Activated CD4-positive, alpha-beta T cell treated with anti-CD3 and anti-CD28 coated beads, Interleukin-2, amount 50 U/mL, for 24 hours (primary cell): ENCODE measurements at regions not wholly inside any gene's neighbourhood (a gene's known extent, or its start where the extent isn't known, plus 50 kb on each side); places are given as distances from the start of the nearest gene placed in this dataset.

Source experiments
- DNase-seq, 2 donors: peaks; one replicate each; pipeline ENCODE4 v3.0.0-alpha.2; 2020; ENCODE audit warnings: low read depth in 1 of 2, low spot score in 1 of 2

DNA sequence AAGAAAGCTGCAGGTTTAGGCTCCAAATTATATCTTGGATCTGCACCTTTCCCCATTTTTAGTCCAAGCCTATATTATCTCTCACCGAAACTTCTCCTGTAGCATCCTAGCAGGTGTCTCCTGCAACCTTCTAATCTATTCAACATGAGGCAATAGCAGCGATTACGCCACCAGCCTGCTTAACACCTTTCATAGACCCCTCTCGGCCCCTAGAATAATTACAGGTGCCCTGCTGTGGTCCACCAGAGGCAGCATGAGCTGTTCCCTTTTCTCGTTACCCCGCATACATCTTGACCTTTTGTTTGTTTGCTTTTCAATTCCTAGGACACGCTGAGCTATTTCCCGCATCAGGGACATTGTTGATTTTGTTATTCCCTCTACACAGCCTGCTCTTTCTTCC lies 361.9 kb downstream of the CYRIA start:
- no peak for DNase-seq

DNA sequence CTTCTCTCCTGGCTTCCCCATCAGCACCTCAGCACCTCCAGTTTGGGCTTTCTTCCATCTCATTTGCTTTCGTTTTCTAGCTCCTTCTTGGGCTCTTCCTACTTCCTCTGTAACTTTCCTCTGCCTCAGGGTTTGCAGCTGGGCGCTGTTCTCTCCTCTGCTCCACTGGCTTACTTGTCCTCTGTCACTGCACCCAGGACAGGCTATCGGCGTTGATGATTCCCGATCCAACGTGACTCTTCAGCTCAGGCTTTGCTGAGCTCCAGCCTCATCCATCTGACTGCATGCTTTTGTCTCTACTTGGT lies 362.4 kb downstream of the CYRIA start:
- DNase-seq = no peak

DNA sequence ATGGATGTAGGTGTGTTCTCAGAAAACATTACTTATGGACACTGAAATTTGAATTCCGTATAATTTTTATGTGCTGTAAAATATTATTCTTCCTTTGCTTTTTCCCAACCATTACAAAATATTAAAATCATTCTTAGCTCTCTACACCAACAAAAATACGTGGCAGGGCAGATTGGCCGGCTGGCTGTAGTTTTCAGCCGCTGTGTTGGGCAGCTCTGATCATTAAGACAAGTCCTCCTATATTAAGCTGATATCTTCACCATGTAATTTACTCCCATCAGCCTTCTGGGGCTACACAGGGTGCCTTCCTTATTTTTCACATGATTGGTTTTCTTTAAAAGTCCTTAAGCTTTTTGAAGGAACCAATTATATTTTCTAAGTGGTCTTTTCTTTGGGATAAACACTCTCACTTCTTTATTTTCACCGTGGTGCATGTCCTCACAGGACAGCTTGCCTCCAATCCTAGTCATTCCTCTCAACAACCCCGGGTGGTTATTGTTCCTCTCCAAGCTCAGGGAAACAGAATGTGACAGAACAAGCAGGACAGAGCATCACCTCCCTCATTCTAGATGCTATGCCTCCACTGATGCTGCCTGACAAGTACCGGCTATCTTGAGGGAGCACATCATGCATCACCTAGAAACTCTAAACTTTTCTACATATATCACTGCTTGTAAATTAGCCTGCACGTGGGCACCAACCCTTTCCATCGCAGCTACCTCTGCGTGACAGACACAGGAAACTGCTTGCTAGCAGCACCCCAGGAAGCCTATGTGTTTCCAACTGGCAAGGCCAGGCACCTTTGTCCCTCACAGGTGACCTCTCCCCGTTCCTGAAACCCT lies 362.3 kb downstream of the MYCN start:
- DNase-seq = no peak

DNA sequence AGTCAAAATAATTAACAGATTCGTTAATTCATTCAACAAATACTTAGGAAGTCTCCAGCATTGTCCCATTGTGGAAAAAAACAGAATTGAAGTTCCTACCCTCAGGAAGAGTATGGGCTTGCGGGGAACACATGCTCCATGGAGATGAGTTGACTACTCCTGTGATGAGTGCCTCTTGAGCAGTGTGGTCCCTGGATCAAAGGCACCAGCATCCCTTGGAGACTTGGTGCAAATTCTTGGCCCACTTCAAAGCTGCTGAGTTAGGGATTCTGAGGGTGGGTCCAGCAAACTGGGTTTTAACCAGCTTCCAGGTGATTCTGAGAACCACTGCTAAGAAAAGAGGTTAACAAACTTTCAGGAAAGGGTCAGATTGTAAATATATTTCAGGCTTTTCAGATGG lies 361.6 kb downstream of the MYCN start:
- no peak for DNase-seq

DNA sequence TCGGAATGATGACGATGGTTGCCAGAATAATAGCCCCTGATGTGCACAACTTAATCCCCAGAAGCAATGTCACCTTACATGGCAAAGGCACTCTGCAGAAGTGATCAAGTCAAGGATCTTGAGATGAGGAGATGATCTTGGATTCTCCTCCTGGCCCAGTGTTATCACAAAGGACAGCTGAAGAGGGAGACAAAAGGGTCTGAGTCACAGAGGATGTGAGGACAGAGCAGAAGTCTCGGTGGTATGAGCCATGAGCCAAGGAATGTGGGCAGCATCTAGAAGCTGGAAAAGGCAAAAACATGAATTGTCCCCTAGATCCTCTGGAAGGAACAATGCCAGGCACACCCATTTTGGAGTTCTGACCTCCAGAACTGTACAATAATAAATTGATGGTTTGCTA lies 358.5 kb downstream of the MYCN start:
- no peak for DNase-seq

DNA sequence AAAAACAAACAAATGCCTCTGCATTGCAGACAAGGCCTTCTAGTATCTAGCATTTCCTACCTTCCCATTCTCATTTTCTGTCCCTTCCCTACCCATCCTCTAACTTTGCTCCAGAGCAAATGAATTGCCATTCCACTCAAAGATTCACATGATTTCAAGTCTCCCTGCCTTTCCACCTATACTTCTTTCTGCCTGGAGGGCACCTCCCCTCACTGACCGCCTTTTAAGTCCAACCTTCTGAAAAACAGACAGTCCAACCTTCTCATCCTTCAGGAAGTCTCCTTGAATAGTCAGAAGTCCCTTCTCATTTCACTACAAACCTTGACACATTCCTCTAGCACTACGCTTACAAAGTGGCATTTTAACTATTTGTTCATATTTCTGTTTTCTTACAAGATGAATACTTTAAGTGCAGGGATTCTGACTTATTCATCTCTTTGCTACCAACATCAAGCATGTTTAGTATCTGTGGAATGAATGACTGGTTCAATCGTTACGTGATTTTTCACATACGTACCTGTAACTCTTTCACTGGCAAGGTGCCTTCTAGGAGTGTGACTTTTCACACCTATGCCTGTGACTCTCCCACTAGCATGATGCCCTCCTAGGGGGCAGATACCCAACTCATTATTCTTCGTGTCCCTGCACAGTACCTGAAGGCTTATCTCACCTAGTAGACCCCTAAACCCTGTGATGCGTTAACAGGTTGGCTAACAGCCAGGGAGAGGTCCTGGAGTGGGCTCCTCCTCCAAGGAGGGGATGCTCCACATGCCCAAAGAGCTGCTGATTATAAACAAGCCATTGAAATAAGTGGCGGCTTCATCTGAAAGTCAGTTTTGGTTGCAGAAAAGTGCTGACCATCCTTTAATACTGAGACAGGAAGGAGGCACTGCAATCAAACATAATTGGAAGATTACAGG lies 356.2 kb downstream of the MYCN start:
- no peak for DNase-seq

DNA sequence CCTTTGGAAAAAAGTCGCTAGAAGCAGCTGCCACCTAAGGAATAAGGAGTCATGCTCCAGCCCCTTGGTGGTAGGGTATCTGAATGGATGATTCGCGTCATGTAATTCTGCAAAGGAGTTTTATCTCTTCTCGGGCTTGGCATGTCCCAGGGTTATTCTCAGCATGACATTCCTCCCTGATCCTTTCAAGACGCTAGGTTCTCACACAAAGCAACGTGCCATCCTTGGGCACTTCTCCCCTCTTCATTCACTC lies 355.6 kb downstream of the MYCN start:
- no peak for DNase-seq

DNA sequence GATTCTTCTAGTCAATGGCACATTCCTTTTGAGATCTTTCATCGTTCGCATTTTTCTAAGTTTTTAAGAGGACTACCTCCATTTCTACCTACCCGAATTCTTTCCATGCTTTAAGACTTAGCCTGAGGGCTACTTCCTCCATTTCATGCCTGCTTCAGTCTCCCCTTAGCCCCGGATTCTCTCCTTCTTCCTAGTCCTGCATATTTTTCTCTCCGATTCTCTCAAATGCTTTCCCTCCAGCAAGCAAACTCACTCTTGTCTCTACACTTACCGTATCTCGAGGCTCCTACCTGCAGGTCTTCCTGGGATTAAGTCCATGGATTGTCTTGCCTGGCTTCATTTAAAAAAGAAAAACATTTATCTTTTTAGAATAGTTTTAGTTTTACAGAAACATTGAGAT lies 354.4 kb downstream of the MYCN start:
- no peak for DNase-seq

DNA sequence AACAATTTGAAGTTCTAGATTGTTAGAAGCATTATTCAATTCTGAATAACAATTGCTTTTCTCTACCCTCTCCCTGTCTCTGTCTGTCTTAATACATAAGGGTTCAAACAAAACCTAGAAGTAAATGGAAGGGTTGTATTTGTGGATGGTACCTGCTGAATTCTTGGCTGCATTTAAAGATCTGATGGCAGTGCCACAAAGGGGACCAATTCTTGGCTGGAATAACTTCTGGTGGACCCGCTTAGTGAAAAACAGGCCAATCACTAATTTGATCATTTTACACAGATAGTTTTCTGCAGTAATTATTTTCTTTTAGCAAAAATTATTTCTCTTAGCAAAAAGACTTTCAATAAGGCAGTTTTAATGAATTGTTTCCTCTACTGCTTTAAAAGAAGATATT lies 353.5 kb downstream of the MYCN start:
- DNase-seq = no peak

DNA sequence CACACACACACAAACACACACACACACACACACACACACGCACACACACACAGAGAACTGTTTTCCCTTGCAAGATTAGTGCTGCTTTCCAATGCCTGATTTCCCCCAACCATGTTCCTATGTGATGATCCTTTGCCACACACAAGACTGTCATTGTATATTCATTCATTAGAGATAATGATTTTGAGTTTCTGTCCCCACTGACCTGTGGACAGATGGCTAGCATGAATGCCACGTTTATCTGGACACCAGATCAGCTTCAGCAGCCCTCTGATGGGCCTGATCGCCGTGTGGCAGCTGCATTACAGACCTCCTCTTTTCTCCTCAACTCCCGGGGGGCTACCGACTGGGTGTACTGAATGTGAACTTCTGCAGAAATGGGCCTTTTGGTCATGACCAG lies 353.0 kb downstream of the MYCN start:
- DNase-seq = no peak

DNA sequence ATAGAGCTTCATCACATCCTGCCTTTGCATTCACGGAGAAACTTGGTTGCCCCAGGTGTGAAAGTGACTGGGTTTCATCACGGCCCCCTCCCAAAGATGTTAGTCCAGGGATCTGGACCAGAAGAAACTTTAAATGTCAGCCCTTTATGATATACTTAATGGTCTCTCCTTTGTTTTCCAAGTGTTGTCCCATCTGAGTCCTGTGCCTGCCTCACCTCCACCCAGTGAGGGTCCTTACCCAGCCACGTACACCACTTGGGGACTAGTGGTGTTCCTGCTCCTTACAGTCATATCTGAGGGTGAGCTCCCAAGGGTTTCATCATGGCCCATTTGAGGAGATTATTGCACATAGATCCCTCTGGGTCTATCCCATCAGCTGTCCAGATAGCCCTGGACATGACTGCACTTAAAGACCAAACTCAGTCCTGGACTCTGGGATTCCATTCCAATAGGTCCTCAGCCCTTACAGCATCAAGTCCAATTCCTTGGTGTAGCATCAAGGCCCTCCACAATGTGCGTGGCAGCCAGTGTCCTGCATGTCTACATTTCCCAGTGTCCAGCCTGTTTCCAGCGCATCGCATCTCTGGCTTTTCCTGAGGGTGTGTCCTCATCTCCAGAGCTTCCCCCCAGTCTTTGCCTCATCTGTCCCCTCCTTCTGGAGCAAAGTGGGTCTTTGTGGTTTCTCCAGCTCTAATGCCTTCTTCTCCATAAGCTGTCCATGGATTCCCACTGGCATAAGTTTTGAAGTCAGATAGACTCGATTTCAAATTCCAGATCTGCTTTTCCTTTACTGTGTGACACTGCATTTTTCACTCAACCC lies 351.6 kb downstream of the MYCN start:
- no peak for DNase-seq

DNA sequence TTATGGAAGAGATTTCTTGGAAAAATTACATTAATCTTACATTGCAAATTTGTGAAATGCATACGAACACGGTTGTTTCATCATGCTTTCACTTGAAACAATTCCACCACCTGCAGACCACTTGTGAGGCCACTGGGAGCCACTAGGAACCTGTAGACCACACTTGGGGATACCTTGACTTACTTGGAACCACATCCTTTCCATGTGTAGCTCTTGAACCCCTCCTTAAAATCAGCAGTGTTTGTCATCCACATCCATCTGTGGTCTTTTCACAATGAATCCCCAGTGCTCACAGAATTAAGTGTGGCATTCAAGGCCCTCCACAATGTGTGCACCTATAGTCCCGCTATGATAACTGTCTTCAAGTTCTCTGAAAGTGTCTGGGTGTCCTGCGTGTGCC lies 350.9 kb downstream of the MYCN start:
- DNase-seq = no peak

DNA sequence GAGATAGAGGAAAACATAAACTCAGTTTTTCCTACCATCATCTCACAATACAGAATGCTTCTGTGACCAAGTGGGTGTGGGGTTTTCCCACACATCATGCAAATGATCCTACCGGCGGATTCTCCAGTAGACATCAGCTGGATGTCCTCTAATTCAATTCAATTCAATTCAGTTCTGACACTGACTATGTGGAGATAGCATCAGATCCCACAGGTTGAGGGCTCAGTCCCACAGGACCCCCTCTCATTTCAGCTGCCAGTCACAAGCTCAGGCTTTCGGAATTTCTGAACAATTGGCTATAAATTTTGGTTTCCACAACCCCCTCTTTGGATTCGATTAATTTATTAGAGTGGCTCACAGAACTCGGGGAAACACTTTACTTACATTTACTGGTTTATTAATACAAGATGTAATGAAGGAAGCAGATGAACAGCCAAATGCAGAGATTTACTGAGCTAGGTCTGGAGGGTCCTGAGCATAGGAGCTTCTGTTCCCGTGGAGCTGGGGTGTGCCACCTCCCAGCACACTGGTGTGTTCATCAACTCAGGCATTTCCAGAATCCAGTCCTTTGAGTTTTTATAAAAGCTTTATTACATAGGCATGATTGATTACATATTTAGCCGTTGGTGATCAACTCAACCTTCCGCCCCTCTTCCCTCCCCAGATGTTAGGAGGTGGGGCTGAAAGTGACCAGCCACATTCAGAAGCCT lies 350.1 kb downstream of the MYCN start:
- no peak for DNase-seq

DNA sequence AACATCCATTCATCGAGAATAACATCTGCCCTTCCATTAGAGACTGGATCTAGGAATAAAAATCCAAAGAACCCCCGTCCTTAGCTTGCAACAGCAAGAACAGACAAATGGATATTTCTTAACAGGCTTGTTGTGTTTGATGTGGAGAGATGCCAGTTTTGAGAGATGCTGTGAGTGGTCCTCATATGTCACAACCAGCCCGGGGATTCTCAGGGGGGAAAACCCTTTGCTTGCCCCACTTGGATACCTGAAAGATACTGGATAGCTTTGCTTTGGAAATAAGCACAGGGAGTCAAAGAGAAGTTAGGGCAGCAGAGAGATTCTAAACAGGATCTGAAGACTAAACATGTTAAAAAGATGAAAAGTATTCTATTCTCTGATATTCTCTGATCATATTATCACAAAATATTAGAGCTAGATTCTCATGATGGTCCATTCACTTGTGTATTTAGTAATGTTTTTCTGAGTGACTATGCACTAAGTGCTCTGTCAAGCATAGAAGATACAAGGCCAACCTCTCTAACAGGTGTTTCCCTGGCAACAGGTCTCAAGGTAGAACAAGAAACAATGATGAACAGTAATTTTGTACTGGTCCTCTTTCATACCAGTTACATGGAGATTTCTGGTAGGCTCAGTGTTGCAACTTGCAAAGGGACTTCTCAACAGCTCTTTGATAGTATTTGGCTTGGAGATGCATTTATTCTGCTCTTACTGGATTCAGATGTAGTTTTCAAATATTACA lies 348.2 kb downstream of the MYCN start:
- DNase-seq = no peak

DNA sequence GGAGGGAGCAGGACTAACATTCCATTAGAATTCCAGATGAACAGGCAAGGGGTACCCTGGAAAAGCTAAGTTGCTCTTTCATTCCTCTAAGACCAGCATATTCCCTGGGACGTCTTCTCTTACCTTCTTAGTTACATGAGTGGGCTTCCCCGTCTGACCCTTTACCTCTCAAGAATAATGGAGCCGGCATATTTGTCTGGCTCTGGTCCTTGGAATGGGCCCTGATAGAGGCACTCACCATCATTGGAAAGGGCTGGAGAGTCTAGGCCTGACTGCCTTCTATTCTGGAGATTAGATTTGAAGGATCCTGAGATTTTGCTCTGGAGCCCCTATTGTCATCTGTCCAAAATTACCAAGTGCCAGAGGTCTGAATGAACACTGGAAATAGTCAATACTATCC lies 347.5 kb downstream of the MYCN start:
- no peak for DNase-seq

DNA sequence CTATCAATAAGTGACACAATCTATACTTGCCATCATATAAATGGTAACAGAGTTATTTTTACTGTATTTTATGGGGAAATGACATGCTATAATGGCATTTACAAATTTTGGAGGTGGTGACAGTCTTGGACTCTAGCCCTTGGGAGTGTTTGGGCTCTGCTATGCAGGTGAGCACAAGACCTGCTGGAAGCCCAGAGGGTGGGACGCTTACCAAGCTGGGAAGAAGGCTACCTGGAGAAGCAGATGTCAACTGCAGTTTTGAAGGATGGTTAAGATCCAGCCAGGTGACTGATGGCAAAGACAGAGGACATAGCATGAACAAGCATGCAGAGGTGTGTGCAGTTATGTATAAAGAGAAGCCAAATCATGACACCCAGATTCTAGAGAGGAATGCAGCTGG lies 346.9 kb downstream of the MYCN start:
- no peak for DNase-seq

DNA sequence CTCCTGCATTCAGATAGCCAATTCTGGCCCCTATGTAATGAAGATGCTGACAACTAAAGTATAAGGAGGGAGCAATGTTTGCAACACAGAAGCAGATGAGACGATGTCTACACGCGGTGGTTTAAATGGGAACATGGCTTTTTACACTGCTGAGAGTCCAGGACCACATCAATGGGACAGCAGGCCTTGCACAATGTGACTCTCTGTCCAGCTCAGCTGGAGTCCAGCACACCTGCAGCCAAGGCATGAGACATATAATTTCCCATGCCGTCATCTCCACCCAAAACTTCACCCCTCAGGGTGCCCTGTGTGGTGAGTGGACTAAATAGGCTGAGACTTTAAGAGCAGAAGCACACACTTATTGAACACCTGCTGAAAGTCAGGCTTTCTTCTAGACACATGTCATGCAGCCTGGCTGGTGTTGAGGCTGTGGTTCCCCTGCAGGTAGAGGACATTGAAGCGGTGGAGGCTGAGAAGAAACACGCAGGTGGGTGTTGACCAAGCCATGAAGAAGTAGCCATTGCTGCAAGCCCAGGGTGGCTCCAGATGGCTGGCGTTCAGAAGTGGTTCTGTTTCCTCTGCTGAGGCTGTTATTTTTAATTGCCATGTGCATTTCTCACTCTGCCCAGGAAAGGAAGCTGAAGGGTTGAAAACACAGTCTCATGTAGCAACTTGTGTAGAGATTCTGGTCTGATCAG lies 345.6 kb downstream of the MYCN start:
- DNase-seq = no peak

DNA sequence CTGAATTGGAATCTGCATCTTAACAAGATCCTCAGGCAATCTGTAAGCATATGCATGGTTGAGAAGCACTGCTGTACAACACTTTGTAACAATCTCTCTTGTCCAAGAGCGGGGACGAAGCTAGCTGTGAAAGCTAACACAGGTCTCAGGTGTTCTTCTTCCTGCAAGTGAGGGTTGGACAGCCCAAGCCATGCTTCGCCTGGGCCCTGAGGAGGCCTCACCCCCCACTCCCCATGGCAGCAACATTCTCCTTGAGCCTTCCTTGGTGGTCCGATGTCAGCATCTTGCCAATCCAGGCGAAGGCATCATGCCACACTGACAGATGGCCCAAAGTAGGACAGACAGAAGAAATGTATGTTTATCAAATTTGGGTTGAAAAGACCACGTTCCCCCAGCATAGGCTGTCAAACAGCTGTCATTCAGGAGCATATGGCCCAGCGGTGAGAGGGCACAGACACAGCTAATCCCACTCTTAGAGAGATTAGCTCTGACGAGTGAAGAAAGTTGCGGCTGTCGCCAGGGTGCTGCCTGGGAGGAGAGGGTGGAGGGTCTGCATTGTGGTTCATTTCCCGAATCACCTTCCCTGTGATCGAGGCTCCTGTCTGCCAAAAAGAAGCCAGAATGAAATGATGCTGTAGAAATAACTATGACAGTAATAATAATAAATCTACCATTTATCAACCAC lies 344.7 kb downstream of the MYCN start:
- no peak for DNase-seq

DNA sequence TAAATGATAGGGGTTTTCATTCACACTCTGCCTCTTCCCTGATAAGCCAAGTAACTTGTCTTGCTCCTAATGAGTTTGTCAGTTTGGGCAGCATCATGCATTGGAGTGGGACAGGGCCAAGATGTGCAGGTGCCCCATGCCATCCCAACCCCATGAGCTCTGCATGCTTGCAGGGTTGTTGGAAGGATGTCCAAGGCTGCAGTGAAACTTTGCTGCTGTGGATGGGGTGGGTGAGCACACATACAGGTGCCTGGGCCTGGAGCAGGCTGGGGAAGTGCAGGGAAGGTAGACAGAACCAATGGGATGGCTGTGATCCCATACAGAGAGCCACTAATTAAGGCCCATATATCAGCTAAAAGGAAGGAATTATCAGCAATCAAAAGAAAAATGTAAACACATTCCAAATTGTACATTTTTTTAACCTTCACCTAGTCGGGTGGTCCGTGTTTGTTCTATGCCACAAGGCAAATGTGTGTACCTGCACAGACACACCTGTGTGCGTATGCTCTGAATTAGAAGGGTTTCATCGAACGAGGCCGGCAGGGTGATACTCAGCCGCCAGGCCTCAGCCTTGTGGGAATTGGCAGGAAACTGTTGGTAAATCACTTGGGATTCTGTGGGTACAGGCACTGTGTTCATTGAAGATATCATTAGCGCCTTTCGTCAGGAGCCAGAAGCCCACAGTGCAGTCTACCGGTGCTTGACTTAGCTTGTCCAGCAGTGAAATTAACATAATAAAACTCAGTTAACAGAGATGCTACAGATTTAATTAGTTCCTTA lies 342.9 kb downstream of the MYCN start:
- DNase-seq = no peak
